Lower leg skin (tissue), 4 donors: ENCODE measurements at regions not wholly inside any gene's neighbourhood (a gene's known extent, or its start where the extent isn't known, plus 50 kb on each side); places are given as distances from the start of the nearest gene placed in this dataset.

ENCODE experiments used
- DNase-seq, 2 donors: peaks; one replicate each; pipeline ENCODE4 v3.0.0-alpha.2; 2019; ENCODE audit warnings: low spot score in 2 of 2
- H3K4me3 ChIP-seq: fragments of 200-600 bp; sonication (generic); 2 replicates; pipeline ENCODE4 v1.5.1; 2017; ENCODE audit warnings: mild to moderate bottlenecking, low read depth; ENCODE audit not compliant: poor library complexity, severe bottlenecking
- CTCF ChIP-seq, 3 donors: fragments of 450-650 bp; IDR thresholded peaks; one replicate each; pipeline ENCODE4 v1.5.1; 2016; ENCODE audit warnings: antibody characterized with exemption in 3 of 3, mild to moderate bottlenecking in 3 of 3, moderate library complexity in 2 of 3
- POLR2A ChIP-seq, 2 donors: fragments of 450-650 bp; IDR thresholded peaks; one replicate each; pipeline ENCODE4 v1.6.1; 2016 to 2017; ENCODE audit warnings: antibody characterized with exemption in 2 of 2, mild to moderate bottlenecking in 1 of 2, moderate library complexity in 1 of 2
- WGBS, 2 donors: methylation state at CpG; one replicate each; pipeline ENCODE4 v1.1.5; 2018; 5-methylcytosine and 5-hydroxymethylcytosine counted together
- intact Hi-C: fragments of 100-400 bp; cut with DNase I; formaldehyde crosslinking; loops from one replicate; pipeline ENCODE4 v1.15.0; 2023; ENCODE audit warnings: low total_unique reads

GRCh38 chr21:15134701-15135470 is 70.1 kb upstream of the NRIP1 start:
- 43 to 51% methylated on average over 7 of the region's 7 CpGs for WGBS, 2 donors
- intact Hi-C loops: no loop called here
- no peak for DNase-seq
- H3K4me3 ChIP-seq: no peak overlapping the region
- no peak for TF ChIP-seq CTCF (IDR thresholded peaks at IDR 0.05)
- no peak for TF ChIP-seq POLR2A (IDR thresholded peaks at IDR 0.05)

- no peak overlapping the region for H3K4me3 ChIP-seq
- WGBS, 2 donors: 67 to 75% methylated on average over 3 of the region's 3 CpGs
- intact Hi-C loops: no loop called here
- TF ChIP-seq CTCF (IDR thresholded peaks at IDR 0.05): no peak
- no peak for TF ChIP-seq POLR2A (IDR thresholded peaks at IDR 0.05)
- DNase-seq: no peak
Observed at GRCh38 chr21:15135867-15136629, 71.2 kb upstream of the NRIP1 start.

DNA sequence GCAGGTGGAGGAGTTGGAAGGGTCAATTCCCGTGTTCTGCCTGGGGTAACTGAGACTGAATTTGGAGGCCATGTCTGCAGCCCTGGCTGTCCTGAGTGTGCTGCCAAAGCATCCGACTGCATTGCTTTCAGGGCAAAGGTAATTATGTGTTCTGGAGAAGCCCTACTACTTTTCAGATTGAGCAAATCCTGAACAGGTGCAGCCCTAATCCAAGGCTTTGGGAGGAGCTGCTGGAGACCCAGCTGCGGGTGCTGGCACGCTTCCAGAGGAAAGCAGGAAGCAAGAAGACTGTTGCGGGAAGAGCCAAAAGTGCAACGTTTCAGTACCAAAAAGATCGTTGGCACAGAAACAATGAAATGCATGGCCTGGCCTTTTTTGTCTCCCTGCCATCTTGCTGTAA is 73.7 kb upstream of the NRIP1 start:
- WGBS, 2 donors: 22 to 24% methylated on average over 7 of the region's 7 CpGs
- no peak for DNase-seq
- intact Hi-C loops: no loop called here
- TF ChIP-seq CTCF (IDR thresholded peaks at IDR 0.05) (no peak), POLR2A (IDR thresholded peaks at IDR 0.05) (no peak)
- H3K4me3 ChIP-seq: no peak overlapping the region

DNA sequence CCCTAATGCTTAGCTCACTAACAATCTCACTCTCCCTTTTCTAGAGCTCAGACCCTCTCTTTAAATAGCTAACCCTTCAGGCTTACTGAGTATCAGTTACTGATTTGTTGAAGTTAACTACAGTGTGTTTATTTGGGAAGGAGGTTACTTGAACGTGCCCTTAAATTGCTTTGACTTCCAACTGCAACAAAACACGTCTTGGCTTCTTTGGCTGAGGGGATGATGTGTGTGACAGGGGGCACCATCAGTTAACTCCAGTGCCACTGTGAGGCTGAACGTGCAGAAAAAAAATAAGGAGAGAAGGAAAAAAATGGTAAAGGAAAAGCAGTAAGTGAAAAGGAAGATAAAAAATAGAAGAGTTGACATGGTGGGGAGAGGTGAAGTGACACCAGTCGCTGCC is 75.1 kb upstream of the NRIP1 start:
- H3K4me3 ChIP-seq: no peak overlapping the region
- no peak for DNase-seq
- intact Hi-C loops: no loop called here
- no peak for TF ChIP-seq POLR2A (IDR thresholded peaks at IDR 0.05)
- TF ChIP-seq CTCF (IDR thresholded peaks at IDR 0.05): no peak
- 60 to 71% methylated on average over 4 of the region's 4 CpGs for WGBS, 2 donors

DNA sequence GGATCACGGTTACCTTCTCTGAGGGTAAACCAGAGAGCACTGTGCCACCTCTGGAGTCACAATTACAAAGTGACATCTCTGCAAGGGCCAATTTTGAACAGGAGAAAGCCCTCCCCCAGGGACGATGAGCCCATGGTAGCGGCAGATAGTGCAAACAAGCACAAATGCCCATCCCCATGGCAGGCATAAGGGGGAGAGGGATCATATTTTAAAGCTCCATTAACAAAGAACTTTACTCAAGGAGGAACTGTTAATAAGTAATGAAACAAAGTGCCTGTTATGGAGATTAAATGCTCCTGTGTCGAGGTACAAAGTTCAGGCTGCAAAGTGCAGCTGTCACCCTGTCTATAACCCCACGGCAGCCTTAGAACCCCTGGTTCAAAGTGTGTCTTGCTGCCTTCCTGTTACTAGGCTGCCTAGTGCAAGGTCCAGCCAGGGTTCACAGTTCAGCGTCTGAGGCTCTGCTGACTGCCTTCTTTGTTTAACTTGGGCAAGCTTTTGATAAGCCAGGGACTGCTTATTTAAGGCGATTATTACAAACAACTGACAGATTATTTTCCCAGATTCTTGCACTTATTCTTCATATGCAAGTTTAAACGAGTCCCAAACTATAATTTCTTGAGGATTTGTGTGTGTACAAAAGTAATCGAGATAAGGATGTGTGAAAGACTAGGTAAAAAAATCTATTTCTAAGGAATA is 75.7 kb upstream of the NRIP1 start:
- 44 to 49% methylated on average over 9 of the region's 9 CpGs for WGBS, 2 donors

More for the DNA sequence above, 75.7 kb upstream of the NRIP1 start:
- intact Hi-C loops: no loop called here
- no peak overlapping the region for H3K4me3 ChIP-seq
- DNase-seq: no peak
- TF ChIP-seq POLR2A (IDR thresholded peaks at IDR 0.05): no peak
- TF ChIP-seq CTCF (IDR thresholded peaks at IDR 0.05): peak in 1 of 3 donors; percentile 86
